Neural cell (in vitro differentiated cells): ENCODE measurements at regions not wholly inside any gene's neighbourhood (a gene's known extent, or its start where the extent isn't known, plus 50 kb on each side); places are given as distances from the start of the nearest gene placed in this dataset.

Experiments used
- H2AFZ ChIP-seq: fragments of 200-600, 300-800 bp; sonication (generic), shearing (Covaris generic); 2 replicates; pipeline ENCODE4 v1.6.0; 2014; ENCODE audit warnings: low read depth, mild to moderate bottlenecking, antibody characterized with exemption, low read length, moderate library complexity
- H3F3A ChIP-seq: fragments of 200-600 bp; shearing (Covaris generic); 2 replicates; pipeline ENCODE4 v1.6.1; 2016; ENCODE audit warnings: mild to moderate bottlenecking, moderate library complexity, mixed read lengths, antibody characterized with exemption, low read length; ENCODE audit not compliant: insufficient read depth, poor library complexity, severe bottlenecking
- H3K27ac ChIP-seq: fragments of 200-600, 300-800 bp; sonication (generic), shearing (Covaris generic); 2 replicates; pipeline ENCODE4 v1.5.1; 2014; ENCODE audit warnings: mild to moderate bottlenecking, low read length, moderate library complexity
- H3K27me3 ChIP-seq: fragments of 300-800, 200-600 bp; sonication (generic), shearing (Covaris generic); 2 replicates; pipeline ENCODE4 v1.6.0; 2014; ENCODE audit warnings: mild to moderate bottlenecking, low read depth, low read length, moderate library complexity; ENCODE audit not compliant: insufficient read depth
- H3K36me3 ChIP-seq: fragments of 300-800, 200-600 bp; sonication (generic), shearing (Covaris generic); 2 replicates; pipeline ENCODE4 v1.5.1; 2014; ENCODE audit warnings: mild to moderate bottlenecking, antibody characterized with exemption, low read length, moderate library complexity; ENCODE audit not compliant: insufficient read depth
- H3K4me2 ChIP-seq: fragments of 300-800, 200-600 bp; sonication (generic), shearing (Covaris generic); 2 replicates; pipeline ENCODE4 v1.6.0; 2014; ENCODE audit warnings: mild to moderate bottlenecking, low read length
- H3K4me3 ChIP-seq: fragments of 300-800, 200-600 bp; sonication (generic), shearing (Covaris generic); 2 replicates; pipeline ENCODE4 v1.5.1; 2014; ENCODE audit warnings: mild to moderate bottlenecking, low read length, moderate library complexity
- H3K79me2 ChIP-seq: fragments of 200-600 bp; shearing (Covaris generic); replicated peaks from 2 replicates; pipeline ENCODE4 v1.6.0; 2014; ENCODE audit warnings: mild to moderate bottlenecking, low read length, moderate library complexity; ENCODE audit not compliant: insufficient read depth
- H3K9ac ChIP-seq: fragments of 300-800, 200-600 bp; sonication (generic), shearing (Covaris generic); 2 replicates; pipeline ENCODE4 v1.6.1; 2016; ENCODE audit warnings: mild to moderate bottlenecking, low read length, mixed read lengths
- H3K9me2 ChIP-seq: fragments of 200-600 bp; shearing (Covaris generic); 2 replicates; pipeline ENCODE4 v1.6.1; 2016; ENCODE audit warnings: mild to moderate bottlenecking, low read length, mixed read lengths; ENCODE audit not compliant: insufficient read depth
- H3K9me3 ChIP-seq: fragments of 200-600, 300-800 bp; sonication (generic), shearing (Covaris generic); 2 replicates; pipeline ENCODE4 v1.6.1; 2016; ENCODE audit warnings: mild to moderate bottlenecking, mixed run types, low read length, moderate library complexity, mixed read lengths
- H4K20me1 ChIP-seq: fragments of 200-600 bp; shearing (Covaris generic); 2 replicates; pipeline ENCODE4 v1.6.1; 2016; ENCODE audit warnings: mild to moderate bottlenecking, mixed run types; ENCODE audit not compliant: insufficient read depth
- EP300 ChIP-seq: fragments of 450-650 bp; conservative IDR thresholded peaks from 2 replicates; pipeline ENCODE4 v1.6.1; 2014; ENCODE audit warnings: antibody characterized with exemption, mild to moderate bottlenecking, moderate library complexity; ENCODE audit not compliant: poor library complexity, severe bottlenecking
- EZH2 ChIP-seq: fragments of 200-600, 300-800 bp; shearing (Covaris generic), sonication (generic); IDR thresholded peaks from 2 replicates; pipeline ENCODE4 v1.6.1; 2014; ENCODE audit warnings: antibody characterized with exemption, low read length, borderline replicate concordance, mild to moderate bottlenecking; ENCODE audit not compliant: insufficient read depth, poor library complexity, severe bottlenecking
- MXI1 ChIP-seq: fragments of 450-650 bp; conservative IDR thresholded peaks from 2 replicates; pipeline ENCODE4 v1.6.1; 2014; ENCODE audit warnings: antibody characterized with exemption, mild to moderate bottlenecking; ENCODE audit not compliant: poor library complexity, severe bottlenecking
- POLR2AphosphoS5 ChIP-seq: IDR thresholded peaks from 2 replicates; pipeline ENCODE4 v1.6.1; 2012
- RAD21 ChIP-seq: fragments of 450-650 bp; conservative IDR thresholded peaks from 2 replicates; pipeline ENCODE4 v1.6.1; 2014; ENCODE audit warnings: antibody characterized with exemption, mild to moderate bottlenecking, moderate library complexity
- SMC3 ChIP-seq: fragments of 450-650 bp; conservative IDR thresholded peaks from 2 replicates; pipeline ENCODE4 v1.6.1; 2014; ENCODE audit warnings: antibody characterized with exemption, mild to moderate bottlenecking, moderate library complexity; ENCODE audit not compliant: poor library complexity
- TAF1 ChIP-seq: IDR thresholded peaks from 2 replicates; pipeline ENCODE4 v1.6.1; 2012; ENCODE audit warnings: low read depth
- TF ChIP-seq, protein P1 (sequence below): fragments of 450-650 bp; IDR thresholded peaks from 2 replicates; pipeline ENCODE4 v1.5.1; 2014; ENCODE audit warnings: antibody characterized with exemption, mild to moderate bottlenecking, moderate library complexity; ENCODE audit not compliant: poor library complexity, severe bottlenecking
- TF ChIP-seq, protein P2 (sequence below): IDR thresholded peaks from 2 replicates; pipeline ENCODE4 v1.6.1; 2012; ENCODE audit warnings: borderline replicate concordance

GRCh38 chr5:174665347-174665746 lies 59.0 kb upstream of the MSX2 start:
- Histone ChIP-seq H3F3A (no peaks in the 10 kb centered on the region), H3K9me2 (no peaks in the 10 kb centered on the region), H3K36me3 (no peaks in the 10 kb centered on the region), H3K79me2 (no peaks in the 10 kb centered on the region), H3K4me2 (no peak overlapping the region), H3K27me3 (no peaks in the 10 kb centered on the region), H3K9ac (no peak overlapping the region), H3K9me3 (no peaks in the 10 kb centered on the region), H3K4me3 (no peak overlapping the region), H3K27ac (no peak overlapping the region), H2AFZ (no peak overlapping the region), H4K20me1 (no peaks in the 10 kb centered on the region)
- TF ChIP-seq TAF1, result no peak
- TF ChIP-seq EZH2, result no peak
- no peak for TF ChIP-seq POLR2AphosphoS5

GRCh38 chr5:174667526-174667925 lies 56.9 kb upstream of the MSX2 start:
- no peak overlapping the region for H3K4me3 ChIP-seq
- no peak overlapping the region for H3K27ac ChIP-seq
- no peaks in the 10 kb centered on the region for H3K9me3 ChIP-seq
- no peaks in the 10 kb centered on the region for H3K9me2 ChIP-seq
- H3F3A ChIP-seq, result no peaks in the 10 kb centered on the region
- H3K27me3 ChIP-seq, result no peaks in the 10 kb centered on the region
- H4K20me1 ChIP-seq, result no peaks in the 10 kb centered on the region
- H3K79me2 ChIP-seq, result no peaks in the 10 kb centered on the region
- H3K36me3 ChIP-seq, result no peaks in the 10 kb centered on the region
- H3K4me2 ChIP-seq, result no peak overlapping the region
- no peak overlapping the region for H3K9ac ChIP-seq
- TF ChIP-seq MXI1 (no peak), EP300 (no peak), EZH2 (no peak), POLR2AphosphoS5 (no peak), RAD21 (no peak), TAF1 (no peak), SMC3 (no peak)
- TF ChIP-seq, protein P1, sequence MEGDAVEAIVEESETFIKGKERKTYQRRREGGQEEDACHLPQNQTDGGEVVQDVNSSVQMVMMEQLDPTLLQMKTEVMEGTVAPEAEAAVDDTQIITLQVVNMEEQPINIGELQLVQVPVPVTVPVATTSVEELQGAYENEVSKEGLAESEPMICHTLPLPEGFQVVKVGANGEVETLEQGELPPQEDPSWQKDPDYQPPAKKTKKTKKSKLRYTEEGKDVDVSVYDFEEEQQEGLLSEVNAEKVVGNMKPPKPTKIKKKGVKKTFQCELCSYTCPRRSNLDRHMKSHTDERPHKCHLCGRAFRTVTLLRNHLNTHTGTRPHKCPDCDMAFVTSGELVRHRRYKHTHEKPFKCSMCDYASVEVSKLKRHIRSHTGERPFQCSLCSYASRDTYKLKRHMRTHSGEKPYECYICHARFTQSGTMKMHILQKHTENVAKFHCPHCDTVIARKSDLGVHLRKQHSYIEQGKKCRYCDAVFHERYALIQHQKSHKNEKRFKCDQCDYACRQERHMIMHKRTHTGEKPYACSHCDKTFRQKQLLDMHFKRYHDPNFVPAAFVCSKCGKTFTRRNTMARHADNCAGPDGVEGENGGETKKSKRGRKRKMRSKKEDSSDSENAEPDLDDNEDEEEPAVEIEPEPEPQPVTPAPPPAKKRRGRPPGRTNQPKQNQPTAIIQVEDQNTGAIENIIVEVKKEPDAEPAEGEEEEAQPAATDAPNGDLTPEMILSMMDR, result no peak
- TF ChIP-seq, protein P2, sequence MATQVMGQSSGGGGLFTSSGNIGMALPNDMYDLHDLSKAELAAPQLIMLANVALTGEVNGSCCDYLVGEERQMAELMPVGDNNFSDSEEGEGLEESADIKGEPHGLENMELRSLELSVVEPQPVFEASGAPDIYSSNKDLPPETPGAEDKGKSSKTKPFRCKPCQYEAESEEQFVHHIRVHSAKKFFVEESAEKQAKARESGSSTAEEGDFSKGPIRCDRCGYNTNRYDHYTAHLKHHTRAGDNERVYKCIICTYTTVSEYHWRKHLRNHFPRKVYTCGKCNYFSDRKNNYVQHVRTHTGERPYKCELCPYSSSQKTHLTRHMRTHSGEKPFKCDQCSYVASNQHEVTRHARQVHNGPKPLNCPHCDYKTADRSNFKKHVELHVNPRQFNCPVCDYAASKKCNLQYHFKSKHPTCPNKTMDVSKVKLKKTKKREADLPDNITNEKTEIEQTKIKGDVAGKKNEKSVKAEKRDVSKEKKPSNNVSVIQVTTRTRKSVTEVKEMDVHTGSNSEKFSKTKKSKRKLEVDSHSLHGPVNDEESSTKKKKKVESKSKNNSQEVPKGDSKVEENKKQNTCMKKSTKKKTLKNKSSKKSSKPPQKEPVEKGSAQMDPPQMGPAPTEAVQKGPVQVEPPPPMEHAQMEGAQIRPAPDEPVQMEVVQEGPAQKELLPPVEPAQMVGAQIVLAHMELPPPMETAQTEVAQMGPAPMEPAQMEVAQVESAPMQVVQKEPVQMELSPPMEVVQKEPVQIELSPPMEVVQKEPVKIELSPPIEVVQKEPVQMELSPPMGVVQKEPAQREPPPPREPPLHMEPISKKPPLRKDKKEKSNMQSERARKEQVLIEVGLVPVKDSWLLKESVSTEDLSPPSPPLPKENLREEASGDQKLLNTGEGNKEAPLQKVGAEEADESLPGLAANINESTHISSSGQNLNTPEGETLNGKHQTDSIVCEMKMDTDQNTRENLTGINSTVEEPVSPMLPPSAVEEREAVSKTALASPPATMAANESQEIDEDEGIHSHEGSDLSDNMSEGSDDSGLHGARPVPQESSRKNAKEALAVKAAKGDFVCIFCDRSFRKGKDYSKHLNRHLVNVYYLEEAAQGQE, result no peak
- H2AFZ ChIP-seq, result no peak overlapping the region

- Histone ChIP-seq H3F3A (no peaks in the 10 kb centered on the region), H3K79me2 (no peaks in the 10 kb centered on the region), H4K20me1 (no peaks in the 10 kb centered on the region), H3K4me3 (no peak overlapping the region), H3K27me3 (no peaks in the 10 kb centered on the region), H3K9me2 (no peaks in the 10 kb centered on the region), H3K4me2 (no peak overlapping the region), H3K9me3 (no peaks in the 10 kb centered on the region), H3K27ac (no peak overlapping the region), H2AFZ (no peak overlapping the region), H3K36me3 (no peaks in the 10 kb centered on the region), H3K9ac (no peak overlapping the region)
- TF ChIP-seq POLR2AphosphoS5, result no peak
- TF ChIP-seq EP300, result no peak
- TF ChIP-seq SMC3, result no peak
- TF ChIP-seq RAD21, result no peak
- TF ChIP-seq, protein P1, result no peak
- no peak for TF ChIP-seq EZH2
- TF ChIP-seq TAF1, result no peak
- TF ChIP-seq, protein P2, result no peak
- no peak for TF ChIP-seq MXI1
Observed at GRCh38 chr5:174668349-174668748, 56.0 kb upstream of the MSX2 start.
